K562 (cell line): ENCODE measurements at regions not wholly inside any gene's neighbourhood (a gene's known extent, or its start where the extent isn't known, plus 50 kb on each side); places are given as distances from the start of the nearest gene placed in this dataset.

Experiments
- ATAC-seq: fragments of 200-7000 bp; cut with Tn5 transposase; 3 replicates; pipeline ENCODE4 v1.9.1; 2020; ENCODE audit warnings: moderate library complexity
- BruUV-seq: library from RNA; stranded (reverse); fragments of 400-500 nt; replicated peaks from 2 replicates; lab custom pipeline; 2021; lab: Mats Ljungman, UMichigan
- CTCF ChIA-PET: fragments of 300-600 bp; formaldehyde crosslinking; extraction: SDS; loops from one replicate; lab custom pipeline; 2021; ENCODE audit warnings: low intra/inter-chr PET ratio; lab: Yijun Ruan, JAX
- POLR2A ChIA-PET: fragments of 300-600, 350-650 bp; sonication (Branson Sonifier 250); formaldehyde crosslinking; extraction: SDS; loops from one replicate; lab custom pipeline; 2021; ENCODE audit warnings: antibody characterized with exemption, inconsistent platforms; lab: Yijun Ruan, JAX
- DNase-seq, 4 experiments: peaks; one replicate each; pipeline versions ENCODE4 v3.0.0 to v3.0.0-alpha.2; 2011 to 2018; ENCODE audit warnings: low spot score in 3 of 4, mixed read lengths in 3 of 4; ENCODE audit errors: extremely low read depth in 1 of 4
- FAIRE-seq: peaks from 2 replicates; lab custom pipeline; 2011; peaks lifted over from hg19 to GRCh38; lab: Jason Lieb, UNC
- H2AFZ ChIP-seq: 2 replicates; pipeline ENCODE4 v1.6.0; 2011; ENCODE audit warnings: low read depth, low read length, control low read depth, inconsistent platforms
- H3K27ac ChIP-seq: fragments of 200-600 bp; 3 replicates; pipeline ENCODE4 v1.8.0; 2011; ENCODE audit warnings: low read depth, mild to moderate bottlenecking, control low read depth, inconsistent platforms, low read length, moderate library complexity, mixed read lengths; ENCODE audit errors: extremely low read depth
- H3K27me3 ChIP-seq, 2 experiments: fragments of 300-600 bp in 1 of 2; 2 replicates in 1 of 2; 3 replicates in 1 of 2; pipeline versions ENCODE4 v1.6.0 to v1.8.0; 2011; ENCODE audit warnings: inconsistent platforms in 2 of 2, low read length in 2 of 2, mild to moderate bottlenecking in 1 of 2, mixed read lengths in 1 of 2, moderate library complexity in 1 of 2; ENCODE audit not compliant: control insufficient read depth in 2 of 2, insufficient read depth in 2 of 2
- H3K36me3 ChIP-seq: fragments of 300-600 bp; 3 replicates; pipeline ENCODE4 v1.8.0; 2011; ENCODE audit warnings: mild to moderate bottlenecking, low read length, inconsistent platforms; ENCODE audit not compliant: control insufficient read depth, insufficient read depth
- H3K4me1 ChIP-seq, 2 experiments: fragments of 200-600 bp in 1 of 2; replicated peaks in 1 of 2; 2 replicates in 1 of 2; 3 replicates in 1 of 2; pipeline versions ENCODE4 v1.5.1 to v1.8.0; 2011; ENCODE audit warnings: inconsistent platforms in 2 of 2, low read length in 2 of 2, mild to moderate bottlenecking in 1 of 2, mixed read lengths in 1 of 2, moderate library complexity in 1 of 2; ENCODE audit not compliant: control insufficient read depth in 2 of 2, insufficient read depth in 2 of 2
- H3K4me2 ChIP-seq: 2 replicates; pipeline ENCODE4 v1.6.1; 2011; ENCODE audit warnings: low read length, control low read depth, inconsistent platforms, mixed read lengths; ENCODE audit not compliant: insufficient read depth
- H3K4me3 ChIP-seq: fragments of 200-600 bp; sonication (generic), shearing (Covaris generic); 2 replicates; pipeline ENCODE4 v1.5.1; 2016; ENCODE audit warnings: control low read depth, inconsistent platforms
- H3K79me2 ChIP-seq: fragments of 200-600 bp; 3 replicates; pipeline ENCODE4 v1.8.0; 2011; ENCODE audit warnings: low read length, inconsistent platforms; ENCODE audit not compliant: control insufficient read depth, insufficient read depth
- H3K9ac ChIP-seq, 2 experiments: 2 replicates each; pipeline versions ENCODE4 v1.6.0 to v1.6.1; 2011; ENCODE audit warnings: low read depth in 2 of 2, low read length in 2 of 2, control low read depth in 1 of 2, inconsistent platforms in 1 of 2, mild to moderate bottlenecking in 1 of 2, mixed read lengths in 1 of 2; ENCODE audit not compliant: insufficient read depth in 1 of 2
- H3K9me1 ChIP-seq: one replicate; pipeline ENCODE4 v1.6.0; 2011; ENCODE audit warnings: inconsistent platforms, mild to moderate bottlenecking, low read length, moderate library complexity; ENCODE audit not compliant: control insufficient read depth, insufficient read depth
- H3K9me3 ChIP-seq: replicated peaks from 2 replicates; pipeline ENCODE4 v1.5.1; 2011; ENCODE audit warnings: low read depth, low read length, inconsistent platforms; ENCODE audit not compliant: control insufficient read depth, insufficient read depth
- H4K20me1 ChIP-seq: replicated peaks from 2 replicates; pipeline ENCODE4 v1.6.1; 2011; ENCODE audit warnings: low read length, inconsistent platforms, mixed read lengths; ENCODE audit not compliant: control insufficient read depth, insufficient read depth
- HSF4 ChIP-seq: fragments of 250-450 bp; sonication (Bioruptor Pico); IDR thresholded peaks from 2 replicates; pipeline ENCODE4 v2.1.2; 2022; ENCODE audit warnings: mild to moderate bottlenecking, moderate library complexity, borderline replicate concordance
- MCM2 ChIP-seq: fragments of 450-650 bp; IDR thresholded peaks from 2 replicates; pipeline ENCODE4 v1.6.1; 2017; ENCODE audit warnings: low read depth, mild to moderate bottlenecking
- MCM3 ChIP-seq: fragments of 450-650 bp; IDR thresholded peaks from 2 replicates; pipeline ENCODE4 v1.6.1; 2016
- MECOM ChIP-seq: fragments of 250-450 bp; sonication (Bioruptor Pico); IDR thresholded peaks from 2 replicates; pipeline ENCODE4 v1.8.0; 2022; ENCODE audit warnings: inconsistent platforms
- NBN ChIP-seq: fragments of 450-650 bp; IDR thresholded peaks from 2 replicates; pipeline ENCODE4 v1.6.1; 2016; ENCODE audit warnings: low read depth, mild to moderate bottlenecking
- POU5F1 ChIP-seq: fragments of 150-350 bp; IDR thresholded peaks from 2 replicates; pipeline ENCODE4 v1.6.1; 2014; ENCODE audit warnings: borderline replicate concordance, low read length, low read depth, mild to moderate bottlenecking; ENCODE audit not compliant: partially characterized antibody
- RBM17 ChIP-seq: fragments of 200-400 bp; formaldehyde crosslinking; IDR thresholded peaks from 2 replicates; pipeline ENCODE4 v1.6.1; 2017; ENCODE audit warnings: low read depth, mild to moderate bottlenecking, low read length, borderline replicate concordance
- RBM25 ChIP-seq: fragments of 200-400 bp; formaldehyde crosslinking; IDR thresholded peaks from 2 replicates; pipeline ENCODE4 v1.6.1; 2018; ENCODE audit warnings: low read length, low read depth, moderate library complexity; ENCODE audit not compliant: severe bottlenecking
- SMARCA4 ChIP-seq: fragments of 450-650 bp; IDR thresholded peaks from 2 replicates; pipeline ENCODE4 v1.6.1; 2016
- ZKSCAN3 ChIP-seq: fragments of 250-450 bp; sonication (Bioruptor Pico); IDR thresholded peaks from 2 replicates; pipeline ENCODE4 v1.4.0; 2020
- ZNF174 ChIP-seq: fragments of 250-450 bp; sonication (Bioruptor Pico); IDR thresholded peaks from 2 replicates; pipeline ENCODE4 v1.4.0; 2020; ENCODE audit warnings: mild to moderate bottlenecking
- ZNF232 ChIP-seq: sonication (generic); formaldehyde crosslinking; IDR thresholded peaks from 2 replicates; pipeline ENCODE4 v1.8.0; 2022; ENCODE audit warnings: mild to moderate bottlenecking, missing genetic modification reagents
- ZNF311 ChIP-seq: fragments of 250-450 bp; sonication (Bioruptor Pico); IDR thresholded peaks from 2 replicates; pipeline ENCODE4 v1.4.0; 2020; ENCODE audit warnings: mild to moderate bottlenecking, moderate library complexity
- ZNF316 ChIP-seq: fragments of 450-650 bp; IDR thresholded peaks from 2 replicates; pipeline ENCODE4 v1.6.1; 2016
- ZNF586 ChIP-seq: fragments of 450-650 bp; formaldehyde crosslinking; conservative IDR thresholded peaks from 2 replicates; pipeline ENCODE4 v1.4.0; 2020; ENCODE audit warnings: mild to moderate bottlenecking, moderate library complexity
- WGBS: fragments of 100-300 bp; shearing (Covaris generic); methylation state at CpG from one replicate; pipeline ENCODE4 v1.1.6; 2016; ENCODE audit warnings: low coverage, mixed read lengths; ENCODE audit not compliant: insufficient coverage; ENCODE audit errors: missing lambda C conversion rate; 5-methylcytosine and 5-hydroxymethylcytosine counted together
- in situ Hi-C: fragments of 300-500 bp; cut with MboI; formaldehyde crosslinking; loops from 4 replicates; pipeline ENCODE4 v1.15.0; 2018; ENCODE audit warnings: inconsistent platforms, mixed read lengths
- intact Hi-C: fragments of 100-400 bp; cut with micrococcal nuclease; formaldehyde crosslinking; loops from 2 replicates; pipeline ENCODE4 v1.14.2; 2022
- TF ChIP-seq, protein P1 (sequence below): fragments of 250-450 bp; sonication (Bioruptor Pico); IDR thresholded peaks from 2 replicates; pipeline ENCODE4 v1.8.0; 2022; ENCODE audit warnings: inconsistent platforms, mild to moderate bottlenecking, moderate library complexity, borderline replicate concordance
- TF ChIP-seq, protein P2 (sequence below): sonication (generic); formaldehyde crosslinking; IDR thresholded peaks from 2 replicates; pipeline ENCODE4 v1.8.0; 2022; ENCODE audit warnings: missing genetic modification reagents, mild to moderate bottlenecking, moderate library complexity, borderline replicate concordance
- TF ChIP-seq, protein P3 (sequence below): fragments of 250-450 bp; sonication (Bioruptor Pico); IDR thresholded peaks from 2 replicates; pipeline ENCODE4 v1.8.0; 2022; ENCODE audit warnings: moderate library complexity, mild to moderate bottlenecking, inconsistent platforms

DNA sequence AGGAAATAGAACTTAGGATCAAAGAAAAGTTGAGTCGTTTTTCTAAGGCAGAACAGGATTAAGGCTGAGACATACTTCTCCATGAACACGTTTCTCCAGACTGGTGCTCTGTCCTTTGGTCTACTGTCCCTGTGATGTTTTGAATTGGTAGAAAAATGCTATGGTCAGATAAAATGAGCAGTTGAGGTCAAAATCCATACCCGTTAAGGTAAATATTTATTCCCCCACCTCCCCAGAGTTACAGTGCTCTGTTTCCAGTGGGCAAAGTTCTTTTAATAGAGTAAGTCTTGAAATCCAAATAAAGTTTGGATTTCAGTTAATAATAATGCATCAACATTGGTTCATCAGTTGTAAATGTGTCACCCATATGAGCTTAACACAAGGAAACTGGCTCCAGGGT is 74.5 kb downstream of the PTHLH start:
- H4K20me1 ChIP-seq = no peaks in the 10 kb centered on the region
- no peak for FAIRE-seq

DNA sequence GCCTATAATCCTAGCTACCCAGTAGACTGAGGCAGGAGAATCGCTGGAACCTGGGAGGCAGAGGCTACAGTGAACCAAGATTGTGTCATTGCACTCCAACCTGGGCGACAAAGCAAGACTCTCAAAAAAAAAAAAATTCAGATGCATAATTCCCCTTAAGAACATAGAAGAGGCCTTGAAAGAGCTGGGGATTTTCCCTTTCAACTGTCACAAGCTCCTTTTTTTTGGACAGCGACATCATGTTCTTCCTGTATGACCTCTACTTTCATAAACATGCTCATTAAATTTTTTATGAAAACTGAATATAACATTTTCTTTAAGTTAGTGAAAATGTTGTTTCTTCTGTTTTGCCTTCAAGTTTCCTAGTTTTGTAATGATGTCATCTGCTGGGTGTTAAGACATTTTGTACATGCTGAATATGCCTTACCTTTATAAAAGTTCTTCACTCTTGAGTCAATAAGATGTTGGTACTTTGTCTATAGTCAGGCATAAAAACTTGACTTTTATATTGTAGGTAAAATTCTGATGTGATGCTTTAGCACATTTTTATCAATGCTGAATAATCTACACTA is 76.0 kb downstream of the PTHLH start:
- no peak overlapping the region for H3K4me2 ChIP-seq
- ChIA-PET CTCF (no interaction called here), POLR2A (interaction anchor here (0.7 kb wide), 1 partner anchor 12 kb away, joined by 4 read pairs; no protein-coding TSS in a partner anchor)
- BruUV-seq = no TSS peak
- no peaks in the 10 kb centered on the region for H3K36me3 ChIP-seq
- intact Hi-C loops (no loop called here), in situ Hi-C loops (no loop called here)
- ATAC-seq (no peak), FAIRE-seq (no peak), DNase-seq (no peak)
- no peaks in the 10 kb centered on the region for H3K9me1 ChIP-seq
- no peaks in the 10 kb centered on the region for H3K27me3 ChIP-seq
- no peaks in the 10 kb centered on the region for H4K20me1 ChIP-seq
- 42% methylated on average over 3 of the region's 3 CpGs for WGBS
- no peak overlapping the region for H3K27ac ChIP-seq
- H3K4me1 ChIP-seq = no peaks in the 10 kb centered on the region
- no peak overlapping the region for H3K4me3 ChIP-seq
- no peaks in the 10 kb centered on the region for H3K9me3 ChIP-seq
- H3K9ac ChIP-seq = no peak overlapping the region
- H3K79me2 ChIP-seq = no peaks in the 10 kb centered on the region
- H2AFZ ChIP-seq = no peak overlapping the region
- TF ChIP-seq POU5F1 (no peak), HSF4 (CRISPR knock-in tag) (no peak), ZKSCAN3 (CRISPR knock-in tag) (no peak), ZNF586 (no peak), ZNF316 (no peak), RBM25 (no peak), NBN (no peak), SMARCA4 (no peak), RBM17 (no peak), MCM3 (no peak), ZNF174 (no peak), ZNF232 (CRISPR knock-in tag) (no peak)
- TF ChIP-seq, protein P1, sequence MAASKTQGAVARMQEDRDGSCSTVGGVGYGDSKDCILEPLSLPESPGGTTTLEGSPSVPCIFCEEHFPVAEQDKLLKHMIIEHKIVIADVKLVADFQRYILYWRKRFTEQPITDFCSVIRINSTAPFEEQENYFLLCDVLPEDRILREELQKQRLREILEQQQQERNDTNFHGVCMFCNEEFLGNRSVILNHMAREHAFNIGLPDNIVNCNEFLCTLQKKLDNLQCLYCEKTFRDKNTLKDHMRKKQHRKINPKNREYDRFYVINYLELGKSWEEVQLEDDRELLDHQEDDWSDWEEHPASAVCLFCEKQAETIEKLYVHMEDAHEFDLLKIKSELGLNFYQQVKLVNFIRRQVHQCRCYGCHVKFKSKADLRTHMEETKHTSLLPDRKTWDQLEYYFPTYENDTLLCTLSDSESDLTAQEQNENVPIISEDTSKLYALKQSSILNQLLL (CRISPR knock-in tag) = no peak
- TF ChIP-seq, protein P2, sequence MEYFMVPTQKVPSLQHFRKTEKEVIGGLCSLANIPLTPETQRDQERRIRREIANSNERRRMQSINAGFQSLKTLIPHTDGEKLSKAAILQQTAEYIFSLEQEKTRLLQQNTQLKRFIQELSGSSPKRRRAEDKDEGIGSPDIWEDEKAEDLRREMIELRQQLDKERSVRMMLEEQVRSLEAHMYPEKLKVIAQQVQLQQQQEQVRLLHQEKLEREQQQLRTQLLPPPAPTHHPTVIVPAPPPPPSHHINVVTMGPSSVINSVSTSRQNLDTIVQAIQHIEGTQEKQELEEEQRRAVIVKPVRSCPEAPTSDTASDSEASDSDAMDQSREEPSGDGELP (CRISPR knock-in tag) = no peak

More for the DNA sequence above, 74.5 kb downstream of the PTHLH start:
- H3K79me2 ChIP-seq = no peaks in the 10 kb centered on the region
- CTCF ChIA-PET = no interaction called here
- TF ChIP-seq MECOM (CRISPR knock-in tag) (no peak), MCM2 (no peak), ZNF311 (CRISPR knock-in tag) (no peak)
- TF ChIP-seq, protein P3, sequence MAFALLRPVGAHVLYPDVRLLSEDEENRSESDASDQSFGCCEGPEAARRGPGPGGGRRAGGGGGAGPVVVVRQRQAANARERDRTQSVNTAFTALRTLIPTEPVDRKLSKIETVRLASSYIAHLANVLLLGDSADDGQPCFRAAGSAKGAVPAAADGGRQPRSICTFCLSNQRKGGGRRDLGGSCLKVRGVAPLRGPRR (CRISPR knock-in tag) = no peak
- intact Hi-C loops (no loop called here), in situ Hi-C loops (no loop called here)
- no peaks in the 10 kb centered on the region for H3K4me1 ChIP-seq
- WGBS = 25% methylated on average over 3 of the region's 3 CpGs
- H3K4me2 ChIP-seq = no peak overlapping the region
- no peak for ATAC-seq
- no peak overlapping the region for H2AFZ ChIP-seq
- H3K27ac ChIP-seq = no peak overlapping the region
- H3K4me3 ChIP-seq = no peak overlapping the region
- no peaks in the 10 kb centered on the region for H3K27me3 ChIP-seq
- POLR2A ChIA-PET = no interaction called here
- H3K36me3 ChIP-seq = no peaks in the 10 kb centered on the region
- H3K9ac ChIP-seq = no peak overlapping the region
- DNase-seq = no peak
- no peaks in the 10 kb centered on the region for H3K9me3 ChIP-seq
- H3K9me1 ChIP-seq = no peaks in the 10 kb centered on the region
- BruUV-seq = no TSS peak
